Erythroblast (primary cell): ENCODE measurements at regions not wholly inside any gene's neighbourhood (a gene's known extent, or its start where the extent isn't known, plus 50 kb on each side); places are given as distances from the start of the nearest gene placed in this dataset.

Experiments used
- GATA1 ChIP-seq: IDR thresholded peaks from 2 replicates; pipeline ENCODE4 v1.6.1; 2011; ENCODE audit warnings: low read depth, mild to moderate bottlenecking, control low read depth, low read length, moderate library complexity
- POLR2A ChIP-seq: IDR thresholded peaks from 2 replicates; pipeline ENCODE4 v1.6.1; 2011; ENCODE audit warnings: mild to moderate bottlenecking, low read length

DNA sequence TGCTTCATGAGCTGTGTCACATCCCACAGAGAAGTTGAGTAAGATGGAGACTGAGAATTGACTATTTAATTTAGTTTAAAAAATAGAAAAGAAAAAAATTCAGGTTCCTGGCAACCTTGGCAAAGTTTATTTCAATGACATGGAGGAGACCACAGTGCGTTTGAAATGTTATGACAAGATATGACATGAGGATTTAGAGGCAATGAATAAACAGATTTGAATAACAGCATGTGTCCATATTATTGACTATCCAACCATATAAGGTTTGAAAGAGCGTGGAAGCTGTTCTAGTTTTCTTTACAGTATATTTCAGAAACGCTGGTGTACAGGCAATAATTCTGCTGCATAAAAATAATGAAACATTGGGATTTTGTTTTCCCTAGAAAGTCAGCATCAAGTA, 303.9 kb downstream of the SMOC2 start:
- TF ChIP-seq POLR2A (no peak), GATA1 (no peak)
